GM19240 (cell line): ENCODE measurements at regions not wholly inside any gene's neighbourhood (a gene's known extent, or its start where the extent isn't known, plus 50 kb on each side); places are given as distances from the start of the nearest gene placed in this dataset.
"Not testable (repeated sequence)": the region's sequence is repeated elsewhere in the genome, so short reads cannot be mapped to it uniquely, and the experiment has no call there.

ENCODE experiments used
- DNase-seq: peaks from one replicate; pipeline ENCODE4 v3.0.0; 2011; ENCODE audit warnings: low spot score; ENCODE audit not compliant: insufficient read length

DNA sequence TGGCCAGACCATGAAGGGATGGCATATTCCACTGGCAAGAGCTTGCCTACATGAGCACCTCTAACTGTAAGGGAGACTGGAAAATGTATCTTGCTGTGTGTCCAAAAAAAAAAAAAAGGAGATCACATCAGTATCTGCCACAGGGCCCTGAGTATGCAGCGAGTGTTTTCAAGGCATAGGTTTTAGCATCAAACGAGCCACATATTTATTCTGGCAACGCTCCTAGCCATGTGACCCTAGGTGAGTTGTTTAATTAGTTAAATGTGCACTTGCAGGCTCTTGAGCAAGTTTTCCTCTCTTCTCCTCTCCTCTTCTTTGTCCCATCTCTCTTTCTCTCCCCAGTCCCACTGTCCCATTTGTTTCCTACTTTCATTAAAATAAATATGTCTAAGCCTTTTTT is 428.7 kb upstream of the AKR1E2 start:
- no peak for DNase-seq

DNA sequence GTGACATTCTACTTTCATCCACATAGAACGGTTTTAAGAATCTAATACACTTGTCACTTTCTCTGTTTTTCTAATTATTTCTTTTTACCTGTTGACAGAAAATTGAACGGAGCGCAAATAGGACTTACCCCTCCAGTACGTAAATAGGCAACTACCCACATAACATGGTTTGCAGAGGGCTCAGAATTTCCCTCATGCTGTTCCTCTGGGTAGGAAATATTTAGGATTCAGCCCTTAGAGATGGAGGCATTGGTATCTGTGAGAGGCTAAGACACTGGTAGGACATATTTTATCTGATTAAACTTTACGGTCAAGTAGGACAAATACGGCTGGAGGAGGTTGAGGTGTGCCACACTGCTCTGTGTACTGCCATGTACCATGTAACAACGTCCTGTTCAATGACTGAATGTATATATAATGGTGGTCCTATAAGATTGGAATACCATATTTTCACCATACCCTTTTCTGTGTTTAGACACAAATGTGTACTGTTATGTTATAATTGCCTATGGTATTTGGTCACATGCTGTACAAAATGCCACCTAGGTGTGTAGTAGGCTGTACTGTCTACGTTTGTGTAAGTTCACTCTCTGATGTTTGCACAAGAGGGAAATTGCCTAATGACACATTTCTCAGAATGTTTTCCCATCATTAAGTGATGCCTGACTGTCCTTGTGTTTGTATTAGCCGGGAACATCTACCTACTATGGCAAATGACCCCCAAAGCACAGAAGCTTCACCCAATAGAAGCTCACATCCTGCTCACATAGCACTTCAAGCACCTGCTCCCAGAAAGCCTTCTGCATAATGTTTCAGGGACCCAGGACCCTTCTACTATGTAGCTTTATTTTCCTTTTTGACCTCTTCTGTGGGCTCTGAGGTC is 429.4 kb upstream of the AKR1E2 start:
- no peak for DNase-seq

DNA sequence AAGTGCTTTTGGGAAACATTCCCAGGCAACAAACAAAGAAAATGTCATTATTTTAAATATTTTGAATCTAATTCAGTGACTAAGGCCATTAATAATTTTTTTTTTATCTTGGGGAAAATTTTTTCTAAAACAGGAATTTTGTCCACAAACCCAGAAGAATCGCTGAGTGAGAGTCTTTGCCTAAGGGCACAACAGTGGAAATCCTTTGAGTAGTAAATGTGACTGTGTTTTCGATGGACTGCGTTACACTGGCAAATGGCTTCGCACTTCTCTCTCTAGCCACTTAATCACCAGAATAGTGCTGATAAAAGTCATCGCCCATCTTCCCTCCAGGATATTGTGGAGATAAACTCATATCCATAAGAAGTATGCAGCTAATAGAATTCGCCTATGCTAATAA is 430.3 kb upstream of the AKR1E2 start:
- no peak for DNase-seq

DNA sequence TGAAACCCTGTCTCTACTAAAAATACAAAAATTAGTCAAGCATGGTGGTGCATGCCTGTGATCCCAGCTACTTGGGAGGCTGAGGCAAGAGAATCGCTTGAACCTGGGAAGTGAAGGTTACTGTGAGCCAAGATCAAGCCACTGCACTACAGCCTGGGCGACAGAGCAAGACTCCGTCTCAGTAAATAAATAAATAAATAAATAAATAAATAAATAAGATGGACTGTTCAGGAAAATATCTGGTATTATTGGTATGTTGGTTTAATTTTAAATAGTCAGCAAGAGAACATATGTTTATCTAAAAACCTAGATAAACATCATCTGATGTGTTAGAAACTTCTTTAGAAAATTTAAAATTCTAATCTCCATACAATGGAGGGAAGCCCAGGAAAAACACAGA is 431.6 kb upstream of the AKR1E2 start:
- DNase-seq = not testable (repeated sequence)

DNA sequence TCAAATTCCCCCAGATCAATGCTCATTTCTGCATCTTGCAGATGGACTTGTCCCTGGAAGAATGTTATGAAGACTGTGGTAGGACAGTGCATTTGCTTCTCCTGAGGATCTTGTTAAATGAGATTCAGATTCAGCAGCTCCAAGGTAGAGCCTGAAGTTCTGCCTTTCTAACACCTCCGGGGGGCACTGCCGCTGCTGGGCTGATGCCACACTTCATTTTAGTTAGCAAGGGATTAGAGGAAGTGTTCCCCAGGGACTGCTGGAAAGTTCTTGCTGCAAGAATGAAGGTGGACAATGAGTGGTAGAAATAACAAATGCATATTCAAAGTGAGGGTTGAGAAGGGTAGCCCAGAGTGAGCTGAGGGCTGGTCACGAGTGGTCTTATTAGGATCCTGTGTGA is 434.3 kb upstream of the AKR1E2 start:
- no peak for DNase-seq

DNA sequence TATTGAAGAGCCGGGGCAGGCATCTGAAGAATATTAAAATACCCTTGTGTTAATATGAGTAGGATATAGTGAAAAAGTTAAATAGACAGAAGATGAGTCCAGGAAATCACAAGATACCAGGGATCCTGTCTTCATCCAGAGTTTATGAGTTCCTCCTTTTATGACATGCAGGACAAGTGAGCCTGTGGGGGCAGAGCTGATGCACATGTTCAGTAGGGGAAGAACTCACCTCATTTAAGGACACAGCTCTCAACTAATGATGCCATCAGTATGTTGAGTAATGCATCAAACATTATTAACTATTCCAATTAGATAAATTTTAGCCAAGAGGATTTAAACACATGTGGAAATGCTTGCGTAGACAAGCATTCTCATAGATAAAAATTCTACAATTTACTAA is 435.8 kb upstream of the AKR1E2 start:
- DNase-seq = no peak

DNA sequence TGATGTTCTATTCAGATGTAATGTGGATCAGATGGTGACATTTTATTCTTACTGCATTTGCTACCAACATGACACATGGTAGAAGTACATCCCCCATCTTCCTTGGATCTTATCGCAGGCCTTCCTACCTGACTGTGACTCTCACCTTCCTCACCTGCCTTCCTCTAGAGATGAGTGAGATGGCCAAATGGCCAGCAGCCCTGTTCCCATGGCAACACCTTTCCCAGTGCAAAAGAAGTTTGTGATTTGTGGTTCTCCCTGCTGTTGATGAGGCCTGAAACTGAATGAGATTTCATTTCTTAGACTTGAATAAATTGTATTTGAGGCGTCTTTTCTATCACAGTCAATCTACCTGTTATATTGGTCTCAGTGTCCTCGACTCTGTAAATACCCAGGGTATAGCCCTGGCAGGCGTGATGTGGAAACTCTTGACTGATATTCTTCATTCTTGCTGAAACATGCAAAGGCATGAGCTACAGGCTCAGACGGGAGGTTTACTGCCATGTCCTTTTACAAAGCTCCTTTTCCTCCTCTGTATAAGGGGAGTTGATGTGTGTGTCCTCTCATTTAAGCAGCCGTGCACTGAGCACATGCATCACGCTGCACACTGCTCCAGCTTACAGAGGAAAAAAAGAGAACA is 440.7 kb upstream of the AKR1E2 start:
- no peak for DNase-seq

DNA sequence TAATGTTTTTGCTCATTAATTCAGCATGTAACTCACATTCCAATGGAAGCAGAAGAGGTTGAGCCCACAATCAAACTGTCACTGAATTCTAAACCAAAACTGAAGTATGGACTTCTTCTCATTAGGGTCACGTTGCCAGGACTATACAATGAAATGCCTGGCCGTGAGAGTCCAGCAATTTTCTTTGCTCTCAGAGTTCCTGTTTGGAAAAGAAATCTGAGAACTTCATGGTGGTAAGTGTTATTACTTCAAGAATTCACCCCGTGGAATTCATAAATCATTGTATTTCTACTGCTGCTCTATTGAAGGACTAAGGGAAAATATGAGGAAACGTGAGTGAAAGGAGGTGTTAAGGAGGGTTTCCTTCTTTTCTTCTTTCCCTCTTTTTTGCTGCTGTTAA is 441.8 kb upstream of the AKR1E2 start:
- no peak for DNase-seq

DNA sequence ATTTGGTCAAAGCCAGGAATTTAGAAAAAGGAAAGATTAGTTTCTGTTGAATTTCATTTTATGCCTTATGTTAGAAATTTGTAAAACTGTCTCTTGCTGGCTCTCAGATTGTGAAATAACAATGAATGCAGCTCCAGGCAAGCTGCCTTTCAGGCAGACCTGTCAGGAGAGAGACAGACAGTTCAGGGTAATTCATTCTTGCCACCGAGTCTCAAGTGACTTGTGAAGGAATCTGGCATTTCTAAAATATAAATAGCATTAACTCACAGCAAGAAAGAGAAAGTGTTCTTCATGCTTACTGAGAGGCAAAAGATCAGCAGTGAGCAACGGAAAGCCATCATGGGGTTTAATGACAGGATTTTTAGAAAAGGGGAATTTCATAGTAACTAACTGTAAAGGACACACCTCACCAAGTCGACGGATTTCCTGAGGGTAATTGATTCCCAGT is 442.3 kb upstream of the AKR1E2 start:
- no peak for DNase-seq

DNA sequence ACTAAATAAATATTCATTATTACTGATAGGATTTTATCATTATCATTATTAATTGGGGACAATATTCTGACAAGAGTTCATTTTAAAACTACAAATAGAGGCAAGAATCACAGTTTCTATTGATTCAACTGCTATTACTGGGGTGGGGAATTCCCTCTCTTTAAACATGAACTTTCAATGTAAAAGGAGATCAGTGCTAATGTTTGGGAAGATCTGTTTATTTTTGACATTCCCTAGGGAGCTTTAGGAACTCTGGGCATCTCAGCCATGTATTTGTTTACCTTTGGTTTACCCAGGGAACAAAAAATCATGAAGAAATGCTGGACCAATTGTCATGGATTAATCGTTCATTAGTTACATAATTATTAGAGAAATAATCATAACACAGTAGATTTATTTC is 443.2 kb upstream of the AKR1E2 start:
- DNase-seq = no peak

DNA sequence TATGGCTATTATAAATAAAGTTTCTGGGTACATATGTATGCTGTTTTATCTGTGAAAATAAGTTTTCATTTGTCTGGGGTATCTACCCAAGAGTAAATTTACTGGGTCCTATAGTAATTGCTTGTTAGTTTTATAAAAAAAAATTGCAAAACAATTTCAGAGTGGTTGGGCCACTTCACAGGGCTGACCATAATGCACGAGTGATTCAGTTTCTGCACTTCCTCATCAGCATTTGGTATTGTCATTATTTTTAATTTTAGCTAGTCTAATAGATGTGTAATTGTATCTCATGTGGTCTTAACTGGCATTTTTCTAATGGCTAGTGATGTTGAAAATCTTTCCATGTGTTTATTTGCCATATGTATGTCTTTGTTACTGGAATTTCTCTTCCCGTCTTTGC is 452.4 kb upstream of the AKR1E2 start:
- DNase-seq = no peak

DNA sequence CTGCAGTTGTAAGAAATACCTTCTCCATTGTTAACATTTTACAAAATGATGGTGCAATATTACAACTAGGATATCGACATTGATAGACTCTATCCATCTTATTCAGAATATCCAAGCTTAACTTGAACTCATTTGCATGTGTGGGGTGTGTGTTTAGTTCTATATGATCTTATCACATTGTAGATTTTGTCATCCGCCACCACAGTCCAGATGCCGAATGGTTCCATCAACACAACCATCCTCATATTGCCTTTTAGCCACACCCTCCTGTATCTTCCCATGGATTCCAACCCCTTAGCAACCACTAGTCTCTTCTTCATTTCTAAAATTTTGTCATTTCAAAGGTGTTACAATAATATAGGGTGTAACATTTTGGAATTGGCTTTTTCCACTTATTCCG is 452.9 kb upstream of the AKR1E2 start:
- no peak for DNase-seq

DNA sequence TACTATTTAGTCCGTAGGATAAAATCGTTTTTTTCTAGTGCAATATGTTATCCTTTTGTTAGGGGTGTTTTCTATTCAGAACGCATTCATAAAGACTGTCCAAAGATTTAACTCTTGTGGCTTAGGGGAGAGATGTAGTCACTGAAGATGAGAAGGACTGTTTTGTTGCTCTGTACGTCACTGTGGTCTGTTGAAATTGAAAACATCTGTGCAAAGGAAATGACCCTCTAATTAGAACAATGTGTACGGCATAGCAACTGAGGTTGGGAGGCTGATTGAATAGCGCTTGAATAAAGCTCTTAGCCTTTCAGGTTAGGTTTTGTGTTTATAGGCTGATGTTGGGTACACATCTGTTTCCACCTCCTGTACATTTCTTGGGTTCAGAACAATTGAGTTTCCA is 453.4 kb upstream of the AKR1E2 start:
- DNase-seq = no peak

DNA sequence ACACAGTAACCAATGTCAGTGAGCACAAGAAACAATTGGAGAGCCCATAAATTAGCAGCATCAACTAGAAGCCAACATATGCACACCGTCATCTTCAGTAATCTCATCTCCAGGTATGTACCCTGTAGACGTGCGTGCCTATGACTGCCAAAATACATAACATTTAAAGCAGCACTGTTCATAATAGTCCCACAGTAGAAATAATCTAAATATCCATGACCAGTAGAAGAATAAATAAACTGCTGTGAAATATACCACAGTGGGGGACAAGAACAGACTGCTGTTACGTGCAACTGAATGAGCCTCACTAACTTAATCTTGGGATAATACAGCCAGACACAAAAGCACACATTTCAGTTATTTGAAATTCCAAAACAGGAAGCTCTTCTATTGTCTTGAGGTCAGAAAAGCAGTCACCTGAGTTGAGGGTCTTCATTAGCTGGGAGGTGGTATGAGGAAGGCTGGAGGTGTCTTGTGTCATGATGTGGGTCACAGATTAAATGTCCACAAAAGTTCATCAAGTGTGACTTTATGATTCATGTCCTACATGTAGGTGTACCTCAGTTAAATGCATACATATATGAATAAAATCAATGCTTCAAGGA is 454.2 kb upstream of the AKR1E2 start:
- no peak for DNase-seq

DNA sequence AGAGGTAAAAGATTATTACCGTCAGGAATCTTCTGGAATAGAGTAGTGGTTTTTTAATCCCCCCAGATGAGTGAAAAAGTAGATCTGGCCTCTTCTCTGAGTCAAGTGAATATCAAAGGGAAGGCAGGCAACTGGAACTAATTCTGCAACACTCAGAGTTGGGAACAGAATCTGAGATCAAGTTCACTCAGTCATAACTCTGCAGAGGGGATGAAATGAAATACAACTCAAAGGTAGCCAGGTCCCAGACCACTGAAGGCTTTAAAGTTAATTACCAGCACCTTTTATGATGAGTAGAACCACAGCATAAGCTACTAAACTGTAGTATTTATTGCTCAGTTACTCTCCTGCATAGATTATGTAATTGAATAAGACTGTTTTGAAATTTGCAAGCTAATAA is 455.6 kb upstream of the AKR1E2 start:
- DNase-seq = no peak

DNA sequence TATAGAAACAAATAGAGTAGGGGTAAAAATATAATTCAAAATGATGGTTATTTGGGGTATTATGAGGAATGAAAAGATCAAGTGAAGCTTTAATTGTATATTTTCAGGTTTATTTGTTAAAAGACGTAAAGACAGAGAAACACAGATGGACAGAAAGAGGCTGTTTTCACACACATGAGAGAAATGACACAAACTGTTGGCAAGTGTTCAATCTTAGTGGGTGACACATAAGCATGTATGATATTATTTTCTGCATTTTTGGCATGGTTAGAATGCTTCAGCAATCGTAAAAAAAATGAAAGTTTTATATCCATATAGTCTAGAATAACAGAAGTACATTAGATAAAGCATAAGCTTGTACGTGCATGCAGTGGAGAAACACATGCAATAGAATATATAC is 464.4 kb upstream of the AKR1E2 start:
- no peak for DNase-seq

DNA sequence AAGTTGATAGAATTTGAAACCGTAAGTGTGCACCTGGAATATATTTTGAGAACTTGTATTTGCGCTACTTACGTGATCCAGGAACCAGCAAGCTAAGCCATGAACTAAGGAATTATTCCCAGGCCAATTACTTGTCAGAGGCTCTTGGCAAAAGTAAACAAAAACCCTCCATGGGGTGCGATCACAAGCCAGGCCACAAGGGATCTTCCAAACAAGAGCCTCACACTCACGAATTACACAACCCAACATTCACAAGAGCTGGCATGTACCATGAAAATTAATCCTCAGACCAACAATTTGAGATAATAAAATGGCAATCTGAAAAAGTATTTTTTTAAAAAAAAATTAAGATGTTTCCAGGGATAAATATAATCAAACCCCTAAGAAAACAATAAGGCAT is 467.0 kb upstream of the AKR1E2 start:
- no peak for DNase-seq

DNA sequence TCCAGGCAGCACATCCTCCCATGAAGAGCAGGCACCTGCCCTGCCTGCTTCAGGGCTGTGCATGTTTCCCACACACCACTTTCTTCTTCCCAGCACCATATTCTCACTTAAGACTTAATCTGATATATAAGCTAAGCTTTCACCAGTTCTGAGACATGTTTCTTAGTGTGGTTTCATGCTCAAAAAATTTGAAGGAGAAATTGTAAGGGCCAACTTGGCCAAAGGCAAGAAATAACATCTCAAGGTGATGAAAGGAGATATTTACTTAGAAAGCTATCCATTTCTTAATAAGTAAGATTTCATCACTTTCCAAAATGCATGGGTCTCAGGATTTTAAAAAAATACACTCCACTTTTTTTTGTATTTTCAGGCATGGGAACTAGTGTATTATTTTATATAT is 468.1 kb upstream of the AKR1E2 start:
- no peak for DNase-seq

DNA sequence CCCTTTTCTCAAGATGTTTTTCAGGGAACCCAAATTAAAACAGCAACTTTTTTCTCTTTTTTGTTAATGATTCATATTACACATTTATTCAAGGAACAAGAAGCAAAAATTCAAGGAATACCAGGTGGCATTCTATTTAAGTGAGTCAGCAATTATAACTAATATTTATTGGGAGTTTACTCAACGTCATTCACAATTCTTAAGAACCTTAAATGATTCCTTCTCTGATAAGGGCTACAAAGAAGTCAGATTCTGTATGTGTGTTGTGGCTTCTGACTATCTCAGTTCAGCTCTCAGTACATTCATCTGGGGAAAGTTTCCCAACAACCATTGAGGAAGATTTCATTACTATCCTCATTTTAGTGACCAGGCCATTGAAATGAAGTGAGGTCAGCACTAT is 470.7 kb upstream of the AKR1E2 start:
- DNase-seq = no peak

DNA sequence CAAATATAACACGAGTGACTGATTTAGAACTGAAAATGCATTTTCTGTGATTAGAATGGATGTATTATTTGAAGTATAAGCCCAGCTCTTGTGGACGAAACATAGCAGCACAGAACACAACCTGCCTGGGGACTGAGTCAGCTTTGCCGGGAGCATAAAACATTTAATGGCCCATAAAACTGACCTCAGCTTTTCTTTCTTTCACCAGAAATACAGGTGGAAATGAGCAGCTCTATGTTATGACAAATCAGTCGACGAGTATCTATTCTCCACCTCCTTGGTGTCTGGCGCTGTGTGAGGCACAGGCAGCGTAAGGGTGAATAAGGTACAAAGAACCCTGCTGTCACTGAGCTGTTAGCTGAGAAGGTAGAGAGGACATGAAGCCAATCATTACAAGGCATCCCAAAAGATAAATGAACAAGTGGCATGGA is 471.6 kb upstream of the AKR1E2 start:
- no peak for DNase-seq

DNA sequence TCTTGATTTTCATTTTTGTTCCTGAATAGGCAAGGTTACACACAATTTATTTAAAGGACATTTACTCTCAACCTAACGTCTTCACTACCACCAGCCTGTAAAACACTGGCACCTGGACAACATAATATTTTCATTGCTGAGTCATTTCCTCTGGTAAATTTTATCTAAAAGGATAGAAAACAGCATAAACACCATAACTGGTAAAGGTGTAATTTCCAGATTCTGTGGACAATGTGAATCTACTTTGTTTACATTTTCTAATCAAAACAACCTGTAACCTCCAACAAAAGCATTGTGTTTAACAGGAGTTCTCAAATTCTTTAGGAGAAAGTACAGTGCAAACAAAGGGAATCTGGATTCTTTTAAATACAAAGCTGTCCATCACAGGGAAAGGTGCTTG is 472.0 kb upstream of the AKR1E2 start:
- DNase-seq = no peak

DNA sequence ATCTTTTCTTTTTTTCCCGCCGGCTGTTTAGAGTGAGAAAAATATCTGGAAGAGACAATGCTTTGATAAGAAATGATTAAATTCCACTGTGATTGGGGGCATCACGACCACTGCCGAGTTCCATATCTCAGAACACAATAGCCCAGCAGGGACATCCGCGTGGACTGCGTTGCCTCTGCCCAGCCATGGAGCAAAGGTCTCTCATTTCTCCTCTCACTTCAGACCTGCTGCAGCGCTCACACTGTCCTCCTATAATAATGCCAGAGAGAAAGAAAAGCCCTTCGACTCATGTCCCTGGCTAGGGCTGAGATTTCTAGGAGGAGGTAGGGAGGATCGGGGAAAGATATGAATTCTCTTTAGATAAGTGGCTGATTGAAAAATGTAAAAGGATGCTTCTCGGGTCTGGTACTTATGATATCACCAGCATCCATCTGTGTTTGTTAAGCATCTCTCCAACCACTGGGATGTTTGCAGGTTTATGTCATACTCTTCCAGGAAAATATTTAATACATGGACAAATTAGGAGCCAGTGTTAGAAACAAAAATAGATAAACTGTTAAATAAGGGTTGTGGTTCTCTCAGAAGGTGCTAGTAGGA is 472.9 kb upstream of the AKR1E2 start:
- DNase-seq = no peak
